HFFc6 (cell line): ENCODE measurements at regions not wholly inside any gene's neighbourhood (a gene's known extent, or its start where the extent isn't known, plus 50 kb on each side); places are given as distances from the start of the nearest gene placed in this dataset.

Experiments used
- DNase-seq: peaks from one replicate; pipeline ENCODE4 v3.0.0-alpha.2; 2018
- H3K27ac Mint-ChIP-seq: 2 replicates; pipeline ENCODE4 v1.8.0; 2020; ENCODE audit warnings: mild to moderate bottlenecking, mixed read lengths
- H3K27me3 Mint-ChIP-seq: 2 replicates; pipeline ENCODE4 v1.8.0; 2021; ENCODE audit warnings: mild to moderate bottlenecking, moderate library complexity, mixed read lengths; ENCODE audit not compliant: insufficient read depth
- H3K36me3 Mint-ChIP-seq: 2 replicates; pipeline ENCODE4 v1.8.0; 2021; ENCODE audit warnings: low read depth, mixed read lengths
- H3K4me1 Mint-ChIP-seq: 2 replicates; pipeline ENCODE4 v1.8.0; 2020; ENCODE audit warnings: low read depth, mixed read lengths
- H3K4me3 Mint-ChIP-seq: 2 replicates; pipeline ENCODE4 v1.8.0; 2020; ENCODE audit warnings: mild to moderate bottlenecking, moderate library complexity, mixed read lengths
- H3K9me3 Mint-ChIP-seq: 2 replicates; pipeline ENCODE4 v1.8.0; 2020; ENCODE audit warnings: mild to moderate bottlenecking, mixed read lengths
- CTCF ChIP-seq: fragments of 200-600 bp; sonication (generic); IDR thresholded peaks from 2 replicates; pipeline ENCODE4 v1.5.0; 2021; ENCODE audit warnings: antibody characterized with exemption, mild to moderate bottlenecking

DNA sequence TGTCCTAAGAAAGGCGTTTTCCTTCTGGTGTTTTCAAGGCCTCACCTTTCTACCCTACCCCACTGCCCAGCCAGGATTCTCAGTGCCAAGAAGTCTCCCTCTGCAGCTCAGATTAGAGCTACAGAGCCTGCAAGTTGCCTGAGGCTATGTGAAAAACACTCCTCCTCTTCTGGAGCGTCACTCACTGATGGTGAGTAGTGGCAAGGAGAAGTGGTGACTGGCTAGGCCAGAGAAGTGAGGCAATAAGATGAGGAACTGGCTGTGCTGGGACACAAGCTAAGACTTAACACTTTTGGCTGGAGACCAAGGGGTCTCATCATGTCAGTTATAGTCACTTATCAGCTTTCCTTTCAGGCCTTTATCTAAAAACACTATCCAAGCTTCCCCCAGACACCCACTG lies 86.7 kb upstream of the PRKAR2B start:
- H3K27me3 Mint-ChIP-seq: peaks cover 10% of the 10 kb centered on the region
- H3K36me3 Mint-ChIP-seq: no peaks in the 10 kb centered on the region
- TF ChIP-seq CTCF: no peak
- no peaks in the 10 kb centered on the region for H3K9me3 Mint-ChIP-seq
- DNase-seq: peak; percentile 48
- H3K4me1 Mint-ChIP-seq: peaks cover 9% of the 10 kb centered on the region; the same call in 1 of the 2 replicates
- no peak overlapping the region for H3K4me3 Mint-ChIP-seq
- no peak overlapping the region for H3K27ac Mint-ChIP-seq

- DNase-seq: no peak
Observed at GRCh38 chr7:106959753-106960152, 84.8 kb upstream of the PRKAR2B start.

GRCh38 chr7:106962751-106963150 lies 81.8 kb upstream of the PRKAR2B start:
- no peaks in the 10 kb centered on the region for H3K36me3 Mint-ChIP-seq
- no peak overlapping the region for H3K4me3 Mint-ChIP-seq
- H3K27ac Mint-ChIP-seq: no peak overlapping the region
- TF ChIP-seq CTCF: no peak
- no peaks in the 10 kb centered on the region for H3K9me3 Mint-ChIP-seq
- peaks cover 11% of the 10 kb centered on the region for H3K27me3 Mint-ChIP-seq
- no peak for DNase-seq
- H3K4me1 Mint-ChIP-seq: peaks cover 10% of the 10 kb centered on the region; the same call in 1 of the 2 replicates

More at GRCh38 chr7:106959753-106960152, 84.8 kb upstream of the PRKAR2B start:
- peaks cover 6% of the 10 kb centered on the region for H3K27me3 Mint-ChIP-seq
- peaks cover 5% of the 10 kb centered on the region; the same call in 1 of the 2 replicates for H3K4me1 Mint-ChIP-seq
- peak; percentile 32; the same call in 1 of the 2 replicates for TF ChIP-seq CTCF
- H3K27ac Mint-ChIP-seq: no peak overlapping the region
- no peaks in the 10 kb centered on the region for H3K9me3 Mint-ChIP-seq
- H3K36me3 Mint-ChIP-seq: no peaks in the 10 kb centered on the region
- no peak overlapping the region for H3K4me3 Mint-ChIP-seq

- no peak for TF ChIP-seq CTCF
- H3K36me3 Mint-ChIP-seq: no peaks in the 10 kb centered on the region
- no peaks in the 10 kb centered on the region for H3K9me3 Mint-ChIP-seq
- peaks cover 9% of the 10 kb centered on the region for H3K27me3 Mint-ChIP-seq
- no peak overlapping the region for H3K4me3 Mint-ChIP-seq
- no peak for DNase-seq
- peaks cover 7% of the 10 kb centered on the region; the same call in 1 of the 2 replicates for H3K4me1 Mint-ChIP-seq
- H3K27ac Mint-ChIP-seq: no peak overlapping the region
Observed at GRCh38 chr7:106964466-106964865, 80.0 kb upstream of the PRKAR2B start.

GRCh38 chr7:106965108-106965507 lies 79.4 kb upstream of the PRKAR2B start:
- H3K27me3 Mint-ChIP-seq: peaks cover 9% of the 10 kb centered on the region
- H3K9me3 Mint-ChIP-seq: no peaks in the 10 kb centered on the region
- H3K4me3 Mint-ChIP-seq: no peak overlapping the region
- no peak for DNase-seq
- H3K27ac Mint-ChIP-seq: no peak overlapping the region
- no peak for TF ChIP-seq CTCF
- peaks cover 7% of the 10 kb centered on the region; the same call in 1 of the 2 replicates for H3K4me1 Mint-ChIP-seq
- H3K36me3 Mint-ChIP-seq: no peaks in the 10 kb centered on the region

DNA sequence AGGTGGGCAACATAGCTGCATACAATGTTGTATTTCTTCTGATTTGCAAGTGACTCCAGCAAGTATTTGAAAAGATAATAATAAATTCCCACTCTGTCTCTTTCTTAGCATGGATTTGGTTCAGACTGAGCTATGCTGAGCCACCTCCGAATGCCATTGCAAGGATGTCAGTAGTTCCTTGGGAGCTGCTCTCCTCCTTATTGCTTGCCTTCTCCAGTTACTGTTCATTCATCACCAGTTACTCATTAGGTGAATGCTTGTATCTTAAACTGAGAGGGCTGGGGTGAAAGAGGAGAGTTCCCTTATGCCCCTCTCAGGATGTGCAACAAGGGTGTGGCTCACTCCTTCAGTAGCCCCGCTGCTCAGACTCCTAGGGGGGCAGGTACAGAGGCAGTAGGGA lies 78.4 kb upstream of the PRKAR2B start:
- H3K4me3 Mint-ChIP-seq: no peak overlapping the region
- no peaks in the 10 kb centered on the region for H3K36me3 Mint-ChIP-seq
- TF ChIP-seq CTCF: no peak
- peaks cover 10% of the 10 kb centered on the region for H3K27me3 Mint-ChIP-seq
- no peak overlapping the region for H3K27ac Mint-ChIP-seq
- DNase-seq: peak; percentile 4
- peaks cover 7% of the 10 kb centered on the region; the same call in 1 of the 2 replicates for H3K4me1 Mint-ChIP-seq
- no peaks in the 10 kb centered on the region for H3K9me3 Mint-ChIP-seq
